ENCODE measurements at regions not wholly inside any gene's neighbourhood (a gene's known extent, or its start where the extent isn't known, plus 50 kb on each side); places are given as distances from the start of the nearest gene placed in this dataset.

GRCh38 chr4:188197566-188197965 lies 58.3 kb downstream of the TRIML1 start:
- DNase-seq (ENCODE audit: low spot score) = no peak

GRCh38 chr4:188198982-188199792 lies 59.9 kb downstream of the TRIML1 start:
- no peak for DNase-seq (ENCODE audit: low spot score)

- no peak for DNase-seq (ENCODE audit: low spot score)
Measured at GRCh38 chr4:188201851-188202250, 62.6 kb downstream of the TRIML1 start.

GRCh38 chr4:188206783-188207182 lies 67.5 kb downstream of the TRIML1 start:
- no peak for DNase-seq (ENCODE audit: low spot score)

GRCh38 chr4:188214861-188215260 lies 75.6 kb downstream of the TRIML1 start:
- DNase-seq (ENCODE audit: low spot score) = no peak

- DNase-seq (ENCODE audit: low spot score) = no peak
Measured at GRCh38 chr4:188218392-188218791, 79.2 kb downstream of the TRIML1 start.

GRCh38 chr4:188220006-188220405 lies 80.8 kb downstream of the TRIML1 start:
- DNase-seq (ENCODE audit: low spot score) = no peak

GRCh38 chr4:188221090-188221489 lies 81.8 kb downstream of the TRIML1 start:
- no peak for DNase-seq (ENCODE audit: low spot score)

- DNase-seq (ENCODE audit: low spot score) = no peak
Measured at GRCh38 chr4:188228279-188228678, 89.0 kb downstream of the TRIML1 start.

- no peak for DNase-seq (ENCODE audit: low spot score)
Measured at GRCh38 chr4:188232428-188232827, 93.2 kb downstream of the TRIML1 start.

- no peak for DNase-seq (ENCODE audit: low spot score)
Measured at GRCh38 chr4:188242041-188242440, 102.8 kb downstream of the TRIML1 start.

- no peak for DNase-seq (ENCODE audit: low spot score)
Measured at GRCh38 chr4:188245651-188246050, 106.4 kb downstream of the TRIML1 start.

GRCh38 chr4:188246488-188246887 lies 107.2 kb downstream of the TRIML1 start:
- DNase-seq (ENCODE audit: low spot score) = no peak

- DNase-seq (ENCODE audit: low spot score) = no peak
Measured at GRCh38 chr4:188254211-188254610, 115.0 kb downstream of the TRIML1 start.

GRCh38 chr4:188262464-188262863 lies 123.2 kb downstream of the TRIML1 start:
- DNase-seq (ENCODE audit: low spot score) = no peak

- no peak for DNase-seq (ENCODE audit: low spot score)
Measured at GRCh38 chr4:188263321-188263720, 124.1 kb downstream of the TRIML1 start.

GRCh38 chr4:188266386-188266785 lies 127.1 kb downstream of the TRIML1 start:
- DNase-seq (ENCODE audit: low spot score) = no peak

GRCh38 chr4:188268131-188268908 lies 129.1 kb downstream of the TRIML1 start:
- DNase-seq (ENCODE audit: low spot score) = no peak

- no peak for DNase-seq (ENCODE audit: low spot score)
Measured at GRCh38 chr4:188270273-188271069, 131.2 kb downstream of the TRIML1 start.

- no peak for DNase-seq (ENCODE audit: low spot score)
Measured at GRCh38 chr4:188275686-188276085, 136.4 kb downstream of the TRIML1 start.

- no peak for DNase-seq (ENCODE audit: low spot score)
Measured at GRCh38 chr4:188279184-188279583, 139.9 kb downstream of the TRIML1 start.

GRCh38 chr4:188282471-188283232 lies 143.4 kb downstream of the TRIML1 start:
- no peak for DNase-seq (ENCODE audit: low spot score)
